22Rv1 (cell line): ENCODE measurements at regions not wholly inside any gene's neighbourhood (a gene's known extent, or its start where the extent isn't known, plus 50 kb on each side); places are given as distances from the start of the nearest gene placed in this dataset.

Source experiments
- ZFX ChIP-seq: fragments of 450-650 bp; IDR thresholded peaks from 2 replicates; pipeline ENCODE4 v1.6.1; 2017; ENCODE audit warnings: antibody characterized with exemption, borderline replicate concordance
- TF ChIP-seq, protein P1 (sequence below): fragments of 450-650 bp; IDR thresholded peaks from 2 replicates; pipeline ENCODE4 v1.5.1; 2017; ENCODE audit warnings: mild to moderate bottlenecking

DNA sequence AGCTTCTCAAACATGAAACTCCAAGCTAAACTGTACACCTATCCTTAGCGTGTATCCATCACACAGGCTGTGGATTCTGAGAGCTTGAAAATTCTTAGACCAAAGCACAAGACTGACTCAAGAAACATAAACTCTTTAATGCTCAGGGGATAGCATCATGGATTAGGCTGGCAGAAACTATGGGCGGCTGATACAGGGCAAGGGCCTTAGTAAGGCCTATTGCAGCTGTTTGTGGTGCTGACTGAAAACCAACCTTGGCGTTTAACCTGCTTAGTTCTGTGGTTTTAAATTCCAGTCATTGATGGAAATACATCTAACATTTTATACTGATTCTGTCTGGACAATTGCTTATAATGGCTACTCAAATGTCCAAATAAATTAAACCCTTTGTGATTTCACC, 183.7 kb downstream of the TLR4 start:
- TF ChIP-seq, protein P1, sequence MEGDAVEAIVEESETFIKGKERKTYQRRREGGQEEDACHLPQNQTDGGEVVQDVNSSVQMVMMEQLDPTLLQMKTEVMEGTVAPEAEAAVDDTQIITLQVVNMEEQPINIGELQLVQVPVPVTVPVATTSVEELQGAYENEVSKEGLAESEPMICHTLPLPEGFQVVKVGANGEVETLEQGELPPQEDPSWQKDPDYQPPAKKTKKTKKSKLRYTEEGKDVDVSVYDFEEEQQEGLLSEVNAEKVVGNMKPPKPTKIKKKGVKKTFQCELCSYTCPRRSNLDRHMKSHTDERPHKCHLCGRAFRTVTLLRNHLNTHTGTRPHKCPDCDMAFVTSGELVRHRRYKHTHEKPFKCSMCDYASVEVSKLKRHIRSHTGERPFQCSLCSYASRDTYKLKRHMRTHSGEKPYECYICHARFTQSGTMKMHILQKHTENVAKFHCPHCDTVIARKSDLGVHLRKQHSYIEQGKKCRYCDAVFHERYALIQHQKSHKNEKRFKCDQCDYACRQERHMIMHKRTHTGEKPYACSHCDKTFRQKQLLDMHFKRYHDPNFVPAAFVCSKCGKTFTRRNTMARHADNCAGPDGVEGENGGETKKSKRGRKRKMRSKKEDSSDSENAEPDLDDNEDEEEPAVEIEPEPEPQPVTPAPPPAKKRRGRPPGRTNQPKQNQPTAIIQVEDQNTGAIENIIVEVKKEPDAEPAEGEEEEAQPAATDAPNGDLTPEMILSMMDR, result no peak
- no peak for TF ChIP-seq ZFX
